ENCODE measurements at regions not wholly inside any gene's neighbourhood (a gene's known extent, or its start where the extent isn't known, plus 50 kb on each side); places are given as distances from the start of the nearest gene placed in this dataset.

DNA sequence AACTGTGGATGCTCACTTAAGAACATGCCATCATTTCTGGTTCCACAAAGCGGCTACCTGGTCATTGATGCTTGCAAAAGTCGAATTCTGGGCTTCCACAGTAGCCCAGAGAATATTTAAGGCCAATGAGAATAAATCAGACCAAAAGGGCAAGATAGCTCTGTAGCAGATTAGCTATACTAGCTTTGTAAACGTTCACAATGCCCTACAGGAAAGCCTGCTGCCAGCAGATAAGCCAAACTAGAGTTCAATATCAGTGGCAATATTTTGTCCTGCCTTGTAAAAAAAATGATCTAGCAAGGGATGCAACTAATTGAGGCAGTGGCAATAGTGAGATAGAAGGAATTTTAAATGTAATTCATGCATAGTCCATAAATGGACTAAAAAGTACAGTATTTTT, 387.7 kb upstream of the TEX13C start (continued):
- TF ChIP-seq, protein P1, sequence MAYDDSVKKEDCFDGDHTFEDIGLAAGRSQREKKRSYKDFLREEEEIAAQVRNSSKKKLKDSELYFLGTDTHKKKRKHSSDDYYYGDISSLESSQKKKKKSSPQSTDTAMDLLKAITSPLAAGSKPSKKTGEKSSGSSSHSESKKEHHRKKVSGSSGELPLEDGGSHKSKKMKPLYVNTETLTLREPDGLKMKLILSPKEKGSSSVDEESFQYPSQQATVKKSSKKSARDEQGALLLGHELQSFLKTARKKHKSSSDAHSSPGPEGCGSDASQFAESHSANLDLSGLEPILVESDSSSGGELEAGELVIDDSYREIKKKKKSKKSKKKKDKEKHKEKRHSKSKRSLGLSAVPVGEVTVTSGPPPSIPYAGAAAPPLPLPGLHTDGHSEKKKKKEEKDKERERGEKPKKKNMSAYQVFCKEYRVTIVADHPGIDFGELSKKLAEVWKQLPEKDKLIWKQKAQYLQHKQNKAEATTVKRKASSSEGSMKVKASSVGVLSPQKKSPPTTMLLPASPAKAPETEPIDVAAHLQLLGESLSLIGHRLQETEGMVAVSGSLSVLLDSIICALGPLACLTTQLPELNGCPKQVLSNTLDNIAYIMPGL (CRISPR knock-in tag; IDR thresholded peaks at IDR 0.05), result no peak
- TF ChIP-seq CBFA2T3 (IDR thresholded peaks at IDR 0.05), result peak; percentile 53

DNA sequence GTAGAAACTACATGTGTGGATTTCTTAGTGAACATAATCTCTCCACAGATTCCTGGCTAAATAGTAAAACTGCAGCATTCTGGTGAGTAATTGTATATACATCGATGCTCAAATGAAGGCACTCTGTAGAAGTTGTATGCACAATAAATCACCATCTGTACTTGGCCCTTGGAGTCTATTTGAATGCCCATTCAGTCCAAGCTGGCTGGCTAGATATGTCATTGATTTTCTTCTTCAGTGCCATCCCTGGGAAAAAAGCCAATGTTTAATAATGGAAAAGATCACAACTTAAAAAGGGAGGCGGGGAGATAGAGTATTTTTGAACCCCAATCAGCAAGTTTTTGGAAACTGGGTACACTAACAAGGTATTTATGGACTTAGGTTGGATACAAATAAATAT, 381.0 kb upstream of the TEX13C start:
- Histone ChIP-seq H3K4me3 (no peak overlapping the region), H3K27me3 (ENCODE audit: control insufficient read depth in 2 of 2, insufficient read depth in 2 of 2, low read length in 2 of 2) (no peaks in the 10 kb centered on the region), H3K9me1 (ENCODE audit: control insufficient read depth, insufficient read depth, low read length) (no peaks in the 10 kb centered on the region), H3K4me2 (ENCODE audit: insufficient read depth, low read length) (no peak overlapping the region), H3K9me3 (replicated peaks; ENCODE audit: control insufficient read depth, insufficient read depth, low read depth, low read length) (no peaks in the 10 kb centered on the region), H3K27ac (ENCODE audit: extremely low read depth, low read depth, low read length) (no peak overlapping the region), H3K9ac (ENCODE audit: insufficient read depth in 1 of 2, low read depth in 2 of 2, low read length in 2 of 2) (no peak overlapping the region), H3K36me3 (ENCODE audit: control insufficient read depth, insufficient read depth, low read length) (no peaks in the 10 kb centered on the region), H4K20me1 (replicated peaks; ENCODE audit: control insufficient read depth, insufficient read depth, low read length) (no peaks in the 10 kb centered on the region), H3K4me1 (replicated peaks in 1 of 2; ENCODE audit: control insufficient read depth in 2 of 2, insufficient read depth in 2 of 2, low read length in 2 of 2) (no peaks in the 10 kb centered on the region; a peak in 2 of 5 replicates), H3K79me2 (ENCODE audit: control insufficient read depth, insufficient read depth, low read length) (no peaks in the 10 kb centered on the region), H2AFZ (ENCODE audit: low read depth, low read length) (no peak overlapping the region)
- DNase-seq (ENCODE audit: extremely low read depth in 1 of 4, low spot score in 3 of 4) (no peak), FAIRE-seq (no peak), ATAC-seq (no peak)
- intact Hi-C loops (cut with micrococcal nuclease) (no loop called here), in situ Hi-C loops (cut with MboI) (no loop called here)
- WGBS (ENCODE audit: insufficient coverage, low coverage, missing lambda C conversion rate), result 38% methylated on average over 2 of the region's 2 CpGs
- BruUV-seq (replicated peaks), result no TSS peak
- POLR2A ChIA-PET, result no interaction called here
- CTCF ChIA-PET (ENCODE audit: low intra/inter-chr PET ratio), result no interaction called here
- TF ChIP-seq, protein P2, sequence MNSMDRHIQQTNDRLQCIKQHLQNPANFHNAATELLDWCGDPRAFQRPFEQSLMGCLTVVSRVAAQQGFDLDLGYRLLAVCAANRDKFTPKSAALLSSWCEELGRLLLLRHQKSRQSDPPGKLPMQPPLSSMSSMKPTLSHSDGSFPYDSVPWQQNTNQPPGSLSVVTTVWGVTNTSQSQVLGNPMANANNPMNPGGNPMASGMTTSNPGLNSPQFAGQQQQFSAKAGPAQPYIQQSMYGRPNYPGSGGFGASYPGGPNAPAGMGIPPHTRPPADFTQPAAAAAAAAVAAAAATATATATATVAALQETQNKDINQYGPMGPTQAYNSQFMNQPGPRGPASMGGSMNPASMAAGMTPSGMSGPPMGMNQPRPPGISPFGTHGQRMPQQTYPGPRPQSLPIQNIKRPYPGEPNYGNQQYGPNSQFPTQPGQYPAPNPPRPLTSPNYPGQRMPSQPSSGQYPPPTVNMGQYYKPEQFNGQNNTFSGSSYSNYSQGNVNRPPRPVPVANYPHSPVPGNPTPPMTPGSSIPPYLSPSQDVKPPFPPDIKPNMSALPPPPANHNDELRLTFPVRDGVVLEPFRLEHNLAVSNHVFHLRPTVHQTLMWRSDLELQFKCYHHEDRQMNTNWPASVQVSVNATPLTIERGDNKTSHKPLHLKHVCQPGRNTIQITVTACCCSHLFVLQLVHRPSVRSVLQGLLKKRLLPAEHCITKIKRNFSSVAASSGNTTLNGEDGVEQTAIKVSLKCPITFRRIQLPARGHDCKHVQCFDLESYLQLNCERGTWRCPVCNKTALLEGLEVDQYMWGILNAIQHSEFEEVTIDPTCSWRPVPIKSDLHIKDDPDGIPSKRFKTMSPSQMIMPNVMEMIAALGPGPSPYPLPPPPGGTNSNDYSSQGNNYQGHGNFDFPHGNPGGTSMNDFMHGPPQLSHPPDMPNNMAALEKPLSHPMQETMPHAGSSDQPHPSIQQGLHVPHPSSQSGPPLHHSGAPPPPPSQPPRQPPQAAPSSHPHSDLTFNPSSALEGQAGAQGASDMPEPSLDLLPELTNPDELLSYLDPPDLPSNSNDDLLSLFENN (IDR thresholded peaks at IDR 0.05; ENCODE audit: low read depth in 2 of 2, low read length in 2 of 2), result no peak
- TF ChIP-seq SRSF1 (IDR thresholded peaks at IDR 0.05; ENCODE audit: low read depth, low read length) (no peak), CREBBP (IDR thresholded peaks at IDR 0.05; ENCODE audit: low read depth, low read length) (no peak), HDAC8 (tag; IDR thresholded peaks at IDR 0.05) (no peak), ZNF316 (IDR thresholded peaks at IDR 0.05) (no peak), EGR1 (conservative IDR thresholded peaks at IDR 0.05) (no peak), ETS2 (tag; IDR thresholded peaks at IDR 0.05; ENCODE audit: borderline replicate concordance, poor library complexity, severe bottlenecking) (no peak), TEAD4 (IDR thresholded peaks at IDR 0.05; ENCODE audit: low read length) (no peak), TEAD4 (CRISPR knock-in tag; IDR thresholded peaks at IDR 0.05; ENCODE audit: borderline replicate concordance) (no peak), BRD9 (IDR thresholded peaks at IDR 0.05; ENCODE audit: low read depth, partially characterized antibody) (no peak), SAFB2 (IDR thresholded peaks at IDR 0.05; ENCODE audit: borderline replicate concordance, low read depth, low read length, severe bottlenecking) (no peak), KLF13 (tag; IDR thresholded peaks at IDR 0.05; ENCODE audit: borderline replicate concordance, low read depth) (no peak)
- TF ChIP-seq, protein P3, sequence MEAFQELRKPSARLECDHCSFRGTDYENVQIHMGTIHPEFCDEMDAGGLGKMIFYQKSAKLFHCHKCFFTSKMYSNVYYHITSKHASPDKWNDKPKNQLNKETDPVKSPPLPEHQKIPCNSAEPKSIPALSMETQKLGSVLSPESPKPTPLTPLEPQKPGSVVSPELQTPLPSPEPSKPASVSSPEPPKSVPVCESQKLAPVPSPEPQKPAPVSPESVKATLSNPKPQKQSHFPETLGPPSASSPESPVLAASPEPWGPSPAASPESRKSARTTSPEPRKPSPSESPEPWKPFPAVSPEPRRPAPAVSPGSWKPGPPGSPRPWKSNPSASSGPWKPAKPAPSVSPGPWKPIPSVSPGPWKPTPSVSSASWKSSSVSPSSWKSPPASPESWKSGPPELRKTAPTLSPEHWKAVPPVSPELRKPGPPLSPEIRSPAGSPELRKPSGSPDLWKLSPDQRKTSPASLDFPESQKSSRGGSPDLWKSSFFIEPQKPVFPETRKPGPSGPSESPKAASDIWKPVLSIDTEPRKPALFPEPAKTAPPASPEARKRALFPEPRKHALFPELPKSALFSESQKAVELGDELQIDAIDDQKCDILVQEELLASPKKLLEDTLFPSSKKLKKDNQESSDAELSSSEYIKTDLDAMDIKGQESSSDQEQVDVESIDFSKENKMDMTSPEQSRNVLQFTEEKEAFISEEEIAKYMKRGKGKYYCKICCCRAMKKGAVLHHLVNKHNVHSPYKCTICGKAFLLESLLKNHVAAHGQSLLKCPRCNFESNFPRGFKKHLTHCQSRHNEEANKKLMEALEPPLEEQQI (IDR thresholded peaks at IDR 0.05), result no peak

Data from K562 (cell line).